Glomerular visceral epithelial cell (primary cell): ENCODE measurements at regions not wholly inside any gene's neighbourhood (a gene's known extent, or its start where the extent isn't known, plus 50 kb on each side); places are given as distances from the start of the nearest gene placed in this dataset.
"Not testable (repeated sequence)": the region's sequence is repeated elsewhere in the genome, so short reads cannot be mapped to it uniquely, and the experiment has no call there.

ENCODE experiments used
- DNase-seq: peaks from one replicate; pipeline ENCODE4 v3.0.0-alpha.2; 2016; ENCODE audit errors: extremely low spot score

- no peak for DNase-seq
These were observed 678.6 kb downstream of the TMTC2 start for GRCh38 chr12:83365317-83365716.

GRCh38 chr12:83361475-83361874 lies 674.8 kb downstream of the TMTC2 start:
- DNase-seq, result no peak

- DNase-seq, result no peak
These were observed 674.4 kb downstream of the TMTC2 start for GRCh38 chr12:83361071-83361470.

GRCh38 chr12:83349907-83350611 lies 663.4 kb downstream of the TMTC2 start:
- no peak for DNase-seq

- DNase-seq, result no peak
These were observed 659.6 kb downstream of the TMTC2 start for GRCh38 chr12:83346333-83346732.

- no peak for DNase-seq
These were observed 657.1 kb downstream of the TMTC2 start for GRCh38 chr12:83343767-83344166.

GRCh38 chr12:83335748-83336147 lies 649.0 kb downstream of the TMTC2 start:
- DNase-seq, result no peak

GRCh38 chr12:83326666-83327065 lies 640.0 kb downstream of the TMTC2 start:
- no peak for DNase-seq

- DNase-seq, result no peak
These were observed 637.2 kb downstream of the TMTC2 start for GRCh38 chr12:83323866-83324265.

- no peak for DNase-seq
These were observed 636.1 kb downstream of the TMTC2 start for GRCh38 chr12:83322809-83323208.

- no peak for DNase-seq
These were observed 635.3 kb downstream of the TMTC2 start for GRCh38 chr12:83321971-83322370.

GRCh38 chr12:83320350-83320749 lies 633.6 kb downstream of the TMTC2 start:
- DNase-seq, result no peak

GRCh38 chr12:83318386-83319098 lies 631.8 kb downstream of the TMTC2 start:
- DNase-seq, result no peak

GRCh38 chr12:83317595-83317994 lies 630.9 kb downstream of the TMTC2 start:
- DNase-seq, result no peak

- no peak for DNase-seq
These were observed 627.1 kb downstream of the TMTC2 start for GRCh38 chr12:83313827-83314226.

GRCh38 chr12:83313322-83313721 lies 626.6 kb downstream of the TMTC2 start:
- no peak for DNase-seq

- DNase-seq, result no peak
These were observed 590.2 kb downstream of the TMTC2 start for GRCh38 chr12:83276904-83277303.

- no peak for DNase-seq
These were observed 584.5 kb downstream of the TMTC2 start for GRCh38 chr12:83271201-83271600.

- DNase-seq, result no peak
These were observed 579.1 kb downstream of the TMTC2 start for GRCh38 chr12:83265808-83266207.

- DNase-seq, result no peak
These were observed 575.3 kb downstream of the TMTC2 start for GRCh38 chr12:83261998-83262397.

- not testable (repeated sequence) for DNase-seq
These were observed 573.4 kb downstream of the TMTC2 start for GRCh38 chr12:83260126-83260525.

GRCh38 chr12:83257726-83258125 lies 571.0 kb downstream of the TMTC2 start:
- no peak for DNase-seq

GRCh38 chr12:83256562-83256961 lies 569.9 kb downstream of the TMTC2 start:
- DNase-seq, result no peak
